H1 (cell line): ENCODE measurements at regions not wholly inside any gene's neighbourhood (a gene's known extent, or its start where the extent isn't known, plus 50 kb on each side); places are given as distances from the start of the nearest gene placed in this dataset.
A peak's percentile ranks its signal among the peaks of the same experiment; 100 is the strongest.

Source experiments
- ASH2L ChIP-seq: fragments of 200-600, 300-600 bp; sonication (generic); IDR thresholded peaks from one replicate; pipeline ENCODE4 v1.7.1; 2017; ENCODE audit warnings: low read length
- USF2 ChIP-seq: IDR thresholded peaks from 2 replicates; pipeline ENCODE4 v1.6.1; 2011; ENCODE audit warnings: low read length, improper control_type of control experiment

DNA sequence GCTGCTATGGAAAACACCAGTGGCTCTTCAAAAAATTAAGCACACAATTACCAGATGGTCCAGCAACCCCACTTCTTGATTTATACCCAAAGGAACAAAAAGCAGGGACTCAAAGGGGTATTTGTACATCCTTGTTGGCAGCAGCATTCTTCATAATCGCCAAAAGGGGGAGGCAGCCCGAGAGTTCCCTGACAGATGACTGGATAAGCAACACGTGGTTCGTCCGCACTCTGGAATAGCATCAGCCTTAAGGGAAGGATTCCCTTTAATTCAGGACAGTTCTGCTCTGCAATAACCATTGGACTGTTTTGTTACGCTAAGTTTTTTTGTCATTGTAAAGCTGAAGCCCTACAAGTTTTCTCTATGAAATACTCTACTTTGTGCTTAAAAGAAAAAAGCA lies 76.7 kb upstream of the TWIST2 start (continued):
- TF ChIP-seq USF2 = 0 out of 2 replicates have a peak, but pooled peaks have one; percentile 49
- no peak for TF ChIP-seq ASH2L
